Gastroesophageal sphincter (tissue), 4 donors: ENCODE measurements at regions not wholly inside any gene's neighbourhood (a gene's known extent, or its start where the extent isn't known, plus 50 kb on each side); places are given as distances from the start of the nearest gene placed in this dataset.

Source experiments
- ATAC-seq: fragments of 150-250 bp; one replicate; pipeline ENCODE4 v1.9.1; 2016; ENCODE audit warnings: mild to moderate bottlenecking, moderate library complexity
- H3K27ac ChIP-seq, 4 donors: fragments of 200-600 bp; sonication (generic) in 3 of 4; 1 replicate in 3 of 4; 2 replicates in 1 of 4; pipeline ENCODE4 v1.5.1; 2016 to 2019
- H3K27me3 ChIP-seq: fragments of 200-600 bp; sonication (generic); one replicate; pipeline ENCODE4 v1.5.1; 2019
- H3K36me3 ChIP-seq, 2 donors: fragments of 200-600 bp; sonication (generic); one replicate each; pipeline ENCODE4 v1.5.1; 2019; ENCODE audit warnings: control low read depth in 1 of 2
- H3K4me1 ChIP-seq, 3 donors: fragments of 200-600 bp; sonication (generic); 1 replicate in 2 of 3; 2 replicates in 1 of 3; pipeline ENCODE4 v1.5.1; 2016 to 2019; ENCODE audit warnings: control low read depth in 2 of 3
- H3K4me3 ChIP-seq, 2 donors: fragments of 200-600 bp; sonication (generic); one replicate each; pipeline ENCODE4 v1.5.1; 2019; ENCODE audit warnings: mild to moderate bottlenecking in 1 of 2, moderate library complexity in 1 of 2
- H3K9me3 ChIP-seq, 3 donors: fragments of 200-600 bp; sonication (generic); one replicate each; pipeline ENCODE4 v1.5.1; 2017 to 2019; ENCODE audit warnings: control low read depth in 2 of 3
- EP300 ChIP-seq: sonication (generic); formaldehyde crosslinking; IDR thresholded peaks from one replicate; pipeline ENCODE4 v1.6.1; 2017; ENCODE audit warnings: antibody characterized with exemption, mild to moderate bottlenecking
- POLR2A ChIP-seq, 2 donors: fragments of 450-650 bp; IDR thresholded peaks; one replicate each; pipeline ENCODE4 v1.6.1; 2017; ENCODE audit warnings: antibody characterized with exemption in 2 of 2, mild to moderate bottlenecking in 2 of 2, moderate library complexity in 1 of 2
- POLR2AphosphoS5 ChIP-seq: sonication (generic); formaldehyde crosslinking; IDR thresholded peaks from one replicate; pipeline ENCODE4 v1.6.1; 2017; ENCODE audit warnings: antibody characterized with exemption
- WGBS, 2 donors: methylation state at CpG; one replicate each; pipeline ENCODE4 v1.1.5; 2018; ENCODE audit warnings: low coverage in 1 of 2; 5-methylcytosine and 5-hydroxymethylcytosine counted together
- TF ChIP-seq, protein P1 (sequence below), 4 experiments: fragments of 200-600 bp in 2 of 4; fragments of 450-650 bp in 2 of 4; sonication (generic) in 1 of 4; IDR thresholded peaks; one replicate each; pipeline ENCODE4 v1.5.1; 2017 to 2019; ENCODE audit warnings: antibody characterized with exemption in 4 of 4, mild to moderate bottlenecking in 2 of 4, moderate library complexity in 2 of 4

- Histone ChIP-seq H3K4me3 (no peak overlapping the region), H3K36me3 (no peaks in the 10 kb centered on the region), H3K4me1 (no peaks in the 10 kb centered on the region), H3K27me3 (no peaks in the 10 kb centered on the region), H3K27ac (no peak overlapping the region), H3K9me3 (no peaks in the 10 kb centered on the region)
- ATAC-seq: no peak
- TF ChIP-seq, protein P1, sequence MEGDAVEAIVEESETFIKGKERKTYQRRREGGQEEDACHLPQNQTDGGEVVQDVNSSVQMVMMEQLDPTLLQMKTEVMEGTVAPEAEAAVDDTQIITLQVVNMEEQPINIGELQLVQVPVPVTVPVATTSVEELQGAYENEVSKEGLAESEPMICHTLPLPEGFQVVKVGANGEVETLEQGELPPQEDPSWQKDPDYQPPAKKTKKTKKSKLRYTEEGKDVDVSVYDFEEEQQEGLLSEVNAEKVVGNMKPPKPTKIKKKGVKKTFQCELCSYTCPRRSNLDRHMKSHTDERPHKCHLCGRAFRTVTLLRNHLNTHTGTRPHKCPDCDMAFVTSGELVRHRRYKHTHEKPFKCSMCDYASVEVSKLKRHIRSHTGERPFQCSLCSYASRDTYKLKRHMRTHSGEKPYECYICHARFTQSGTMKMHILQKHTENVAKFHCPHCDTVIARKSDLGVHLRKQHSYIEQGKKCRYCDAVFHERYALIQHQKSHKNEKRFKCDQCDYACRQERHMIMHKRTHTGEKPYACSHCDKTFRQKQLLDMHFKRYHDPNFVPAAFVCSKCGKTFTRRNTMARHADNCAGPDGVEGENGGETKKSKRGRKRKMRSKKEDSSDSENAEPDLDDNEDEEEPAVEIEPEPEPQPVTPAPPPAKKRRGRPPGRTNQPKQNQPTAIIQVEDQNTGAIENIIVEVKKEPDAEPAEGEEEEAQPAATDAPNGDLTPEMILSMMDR (IDR thresholded peaks at IDR 0.05): no peak
- TF ChIP-seq POLR2AphosphoS5: no peak
- TF ChIP-seq POLR2A (IDR thresholded peaks at IDR 0.05): no peak
- no peak for TF ChIP-seq EP300
These were observed 505.8 kb upstream of the ERCC4 start for GRCh38 chr16:13414154-13414553.

GRCh38 chr16:13419589-13419988, 500.4 kb upstream of the ERCC4 start:
- Histone ChIP-seq H3K36me3 (no peaks in the 10 kb centered on the region), H3K4me3 (no peak overlapping the region), H3K9me3 (no peaks in the 10 kb centered on the region), H3K27me3 (no peaks in the 10 kb centered on the region), H3K27ac (no peak overlapping the region), H3K4me1 (no peaks in the 10 kb centered on the region)
- 71 to 75% methylated on average over 2 of the region's 2 CpGs for WGBS, 2 donors
- TF ChIP-seq, protein P1 (IDR thresholded peaks at IDR 0.05): no peak
- TF ChIP-seq POLR2A (IDR thresholded peaks at IDR 0.05) (no peak), POLR2AphosphoS5 (no peak), EP300 (no peak)
- no peak for ATAC-seq

DNA sequence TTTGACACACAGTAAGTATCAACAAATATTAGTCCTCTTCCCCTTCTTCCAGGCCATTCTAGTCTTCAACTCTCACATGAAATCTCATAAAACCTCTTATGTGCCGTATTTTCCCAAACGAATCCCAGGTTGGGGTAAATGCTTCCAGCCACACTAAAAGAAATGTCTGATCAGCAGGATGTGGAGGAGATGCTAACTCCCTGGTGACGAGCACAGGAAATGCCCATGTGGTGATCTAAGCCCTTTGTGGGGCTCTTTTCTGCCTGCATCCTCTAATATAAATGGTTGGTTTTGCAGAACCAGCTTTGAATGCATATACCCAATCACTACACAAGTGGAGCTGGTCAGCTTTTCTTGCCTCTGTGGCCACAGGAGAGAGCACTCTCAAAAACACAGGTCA, 498.2 kb upstream of the ERCC4 start:
- Histone ChIP-seq H3K4me3 (no peak overlapping the region), H3K9me3 (no peaks in the 10 kb centered on the region), H3K4me1 (no peaks in the 10 kb centered on the region), H3K27ac (no peak overlapping the region), H3K36me3 (no peaks in the 10 kb centered on the region), H3K27me3 (no peaks in the 10 kb centered on the region)
- no peak for ATAC-seq
- WGBS, 2 donors: 56% methylated on average over 3 of the region's 3 CpGs; no CpG with 5 or more reads in 1 of the 2 donors
- TF ChIP-seq POLR2AphosphoS5 (no peak), POLR2A (IDR thresholded peaks at IDR 0.05) (no peak), EP300 (no peak)
- TF ChIP-seq, protein P1 (IDR thresholded peaks at IDR 0.05): no peak

DNA sequence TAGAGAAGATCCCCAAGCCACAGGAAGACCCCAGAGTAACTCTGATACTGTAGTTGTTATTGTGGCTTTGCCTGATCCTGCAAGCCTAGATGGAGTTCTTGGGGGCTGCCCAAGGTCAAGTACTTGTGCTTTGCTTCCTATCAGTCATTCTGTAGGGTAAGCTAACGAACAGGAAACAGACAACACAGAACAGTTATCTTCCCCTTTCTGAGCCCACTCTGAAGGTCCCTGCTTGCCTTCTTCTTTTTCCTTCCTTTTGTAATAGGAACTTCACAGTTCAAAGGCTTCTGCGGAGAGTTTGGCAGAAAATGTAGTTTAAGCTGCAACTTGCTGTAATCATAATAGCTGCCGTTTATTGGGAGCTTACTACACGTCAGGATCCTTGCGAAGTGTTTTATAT, 494.1 kb upstream of the ERCC4 start:
- H3K4me3 ChIP-seq: no peak overlapping the region
- H3K36me3 ChIP-seq: no peaks in the 10 kb centered on the region
- H3K27ac ChIP-seq: no peak overlapping the region
- WGBS, 2 donors: 29 to 88% methylated on average over 4 to 5 of the region's 5 CpGs
- TF ChIP-seq POLR2A (IDR thresholded peaks at IDR 0.05) (no peak), EP300 (no peak), POLR2AphosphoS5 (no peak)
- TF ChIP-seq, protein P1 (IDR thresholded peaks at IDR 0.05): no peak
- no peak for ATAC-seq
- H3K9me3 ChIP-seq: no peaks in the 10 kb centered on the region
- no peaks in the 10 kb centered on the region for H3K27me3 ChIP-seq
- no peaks in the 10 kb centered on the region for H3K4me1 ChIP-seq

GRCh38 chr16:13426269-13426668, 493.7 kb upstream of the ERCC4 start:
- 64 to 79% methylated on average over 5 of the region's 6 CpGs for WGBS, 2 donors
- H3K36me3 ChIP-seq: no peaks in the 10 kb centered on the region
- no peak overlapping the region for H3K4me3 ChIP-seq

More at GRCh38 chr16:13426269-13426668, 493.7 kb upstream of the ERCC4 start:
- no peak for ATAC-seq
- H3K27ac ChIP-seq: no peak overlapping the region
- no peaks in the 10 kb centered on the region for H3K4me1 ChIP-seq
- H3K9me3 ChIP-seq: no peaks in the 10 kb centered on the region
- TF ChIP-seq EP300: no peak
- no peak for TF ChIP-seq POLR2AphosphoS5
- TF ChIP-seq, protein P1 (IDR thresholded peaks at IDR 0.05): no peak
- TF ChIP-seq POLR2A (IDR thresholded peaks at IDR 0.05): no peak
- H3K27me3 ChIP-seq: no peaks in the 10 kb centered on the region
